A549 (cell line): ENCODE measurements at regions not wholly inside any gene's neighbourhood (a gene's known extent, or its start where the extent isn't known, plus 50 kb on each side); places are given as distances from the start of the nearest gene placed in this dataset.

Experiments used
- BHLHE40 ChIP-seq: IDR thresholded peaks from 2 replicates; pipeline ENCODE4 v1.6.1; 2012; ENCODE audit warnings: low read depth, low read length, inconsistent platforms
- FOXS1 ChIP-seq: fragments of 250-450 bp; sonication (Bioruptor Pico); IDR thresholded peaks from 2 replicates; pipeline ENCODE4 v1.5.0; 2020; ENCODE audit warnings: mild to moderate bottlenecking, moderate library complexity
- MAZ ChIP-seq: fragments of 150-350 bp; IDR thresholded peaks from 2 replicates; pipeline ENCODE4 v1.6.1; 2014; ENCODE audit warnings: antibody characterized with exemption, low read depth, low read length, borderline replicate concordance
- POLR2A ChIP-seq: IDR thresholded peaks from 2 replicates; pipeline ENCODE4 v1.6.1; 2012; ENCODE audit warnings: mild to moderate bottlenecking, low read length
- ZNF302 ChIP-seq: fragments of 250-450 bp; sonication (Bioruptor Pico); IDR thresholded peaks from 2 replicates; pipeline ENCODE4 v1.9.0; 2021; ENCODE audit warnings: inconsistent platforms, mild to moderate bottlenecking, moderate library complexity
- TF ChIP-seq, protein P1 (sequence below): fragments of >200 bp; sonication (Bioruptor Twin); formaldehyde crosslinking; IDR thresholded peaks from 3 replicates; pipeline ENCODE4 v1.5.1; 2016
- TF ChIP-seq, protein P2 (sequence below): fragments of >200 bp; sonication (Bioruptor Twin); formaldehyde crosslinking; IDR thresholded peaks from 3 replicates; pipeline ENCODE4 v1.6.1; 2016
- TF ChIP-seq, protein P3 (sequence below): fragments of 150-350 bp; IDR thresholded peaks from 2 replicates; pipeline ENCODE4 v1.6.1; 2014; ENCODE audit warnings: low read depth, mild to moderate bottlenecking, low read length
- TF ChIP-seq, protein P4 (sequence below): IDR thresholded peaks from 2 replicates; pipeline ENCODE4 v1.6.1; 2012

DNA sequence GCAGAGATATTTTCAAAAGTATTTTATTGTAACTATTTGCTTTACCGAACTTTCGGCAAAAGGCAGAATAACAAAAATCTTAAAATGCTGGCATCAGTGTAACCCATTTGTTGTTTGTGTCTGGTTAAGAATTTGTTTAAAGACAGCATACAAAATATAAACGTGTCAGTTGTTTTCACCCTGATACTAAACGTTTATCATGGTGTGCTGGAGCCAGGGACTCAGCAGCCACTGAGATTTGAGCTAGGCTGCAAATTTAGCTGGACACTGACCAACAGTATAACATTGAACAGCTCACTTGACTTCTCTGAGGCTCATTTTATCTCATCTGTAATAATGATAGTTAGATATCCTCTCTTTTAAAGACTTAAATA, 183.7 kb downstream of the TMTC3 start:
- TF ChIP-seq, protein P1, sequence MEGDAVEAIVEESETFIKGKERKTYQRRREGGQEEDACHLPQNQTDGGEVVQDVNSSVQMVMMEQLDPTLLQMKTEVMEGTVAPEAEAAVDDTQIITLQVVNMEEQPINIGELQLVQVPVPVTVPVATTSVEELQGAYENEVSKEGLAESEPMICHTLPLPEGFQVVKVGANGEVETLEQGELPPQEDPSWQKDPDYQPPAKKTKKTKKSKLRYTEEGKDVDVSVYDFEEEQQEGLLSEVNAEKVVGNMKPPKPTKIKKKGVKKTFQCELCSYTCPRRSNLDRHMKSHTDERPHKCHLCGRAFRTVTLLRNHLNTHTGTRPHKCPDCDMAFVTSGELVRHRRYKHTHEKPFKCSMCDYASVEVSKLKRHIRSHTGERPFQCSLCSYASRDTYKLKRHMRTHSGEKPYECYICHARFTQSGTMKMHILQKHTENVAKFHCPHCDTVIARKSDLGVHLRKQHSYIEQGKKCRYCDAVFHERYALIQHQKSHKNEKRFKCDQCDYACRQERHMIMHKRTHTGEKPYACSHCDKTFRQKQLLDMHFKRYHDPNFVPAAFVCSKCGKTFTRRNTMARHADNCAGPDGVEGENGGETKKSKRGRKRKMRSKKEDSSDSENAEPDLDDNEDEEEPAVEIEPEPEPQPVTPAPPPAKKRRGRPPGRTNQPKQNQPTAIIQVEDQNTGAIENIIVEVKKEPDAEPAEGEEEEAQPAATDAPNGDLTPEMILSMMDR = no peak
- TF ChIP-seq, protein P2, sequence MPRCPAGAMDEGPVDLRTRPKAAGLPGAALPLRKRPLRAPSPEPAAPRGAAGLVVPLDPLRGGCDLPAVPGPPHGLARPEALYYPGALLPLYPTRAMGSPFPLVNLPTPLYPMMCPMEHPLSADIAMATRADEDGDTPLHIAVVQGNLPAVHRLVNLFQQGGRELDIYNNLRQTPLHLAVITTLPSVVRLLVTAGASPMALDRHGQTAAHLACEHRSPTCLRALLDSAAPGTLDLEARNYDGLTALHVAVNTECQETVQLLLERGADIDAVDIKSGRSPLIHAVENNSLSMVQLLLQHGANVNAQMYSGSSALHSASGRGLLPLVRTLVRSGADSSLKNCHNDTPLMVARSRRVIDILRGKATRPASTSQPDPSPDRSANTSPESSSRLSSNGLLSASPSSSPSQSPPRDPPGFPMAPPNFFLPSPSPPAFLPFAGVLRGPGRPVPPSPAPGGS = no peak
- no peak for TF ChIP-seq MAZ
- TF ChIP-seq, protein P3, sequence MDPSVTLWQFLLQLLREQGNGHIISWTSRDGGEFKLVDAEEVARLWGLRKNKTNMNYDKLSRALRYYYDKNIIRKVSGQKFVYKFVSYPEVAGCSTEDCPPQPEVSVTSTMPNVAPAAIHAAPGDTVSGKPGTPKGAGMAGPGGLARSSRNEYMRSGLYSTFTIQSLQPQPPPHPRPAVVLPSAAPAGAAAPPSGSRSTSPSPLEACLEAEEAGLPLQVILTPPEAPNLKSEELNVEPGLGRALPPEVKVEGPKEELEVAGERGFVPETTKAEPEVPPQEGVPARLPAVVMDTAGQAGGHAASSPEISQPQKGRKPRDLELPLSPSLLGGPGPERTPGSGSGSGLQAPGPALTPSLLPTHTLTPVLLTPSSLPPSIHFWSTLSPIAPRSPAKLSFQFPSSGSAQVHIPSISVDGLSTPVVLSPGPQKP = no peak
- no peak for TF ChIP-seq POLR2A
- no peak for TF ChIP-seq BHLHE40
- TF ChIP-seq FOXS1 (CRISPR knock-in tag) = no peak
- no peak for TF ChIP-seq ZNF302 (CRISPR knock-in tag)
- TF ChIP-seq, protein P4, sequence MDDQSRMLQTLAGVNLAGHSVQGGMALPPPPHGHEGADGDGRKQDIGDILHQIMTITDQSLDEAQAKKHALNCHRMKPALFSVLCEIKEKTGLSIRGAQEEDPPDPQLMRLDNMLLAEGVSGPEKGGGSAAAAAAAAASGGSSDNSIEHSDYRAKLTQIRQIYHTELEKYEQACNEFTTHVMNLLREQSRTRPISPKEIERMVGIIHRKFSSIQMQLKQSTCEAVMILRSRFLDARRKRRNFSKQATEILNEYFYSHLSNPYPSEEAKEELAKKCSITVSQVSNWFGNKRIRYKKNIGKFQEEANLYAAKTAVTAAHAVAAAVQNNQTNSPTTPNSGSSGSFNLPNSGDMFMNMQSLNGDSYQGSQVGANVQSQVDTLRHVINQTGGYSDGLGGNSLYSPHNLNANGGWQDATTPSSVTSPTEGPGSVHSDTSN = no peak
